ENCODE measurements at regions not wholly inside any gene's neighbourhood (a gene's known extent, or its start where the extent isn't known, plus 50 kb on each side); places are given as distances from the start of the nearest gene placed in this dataset.

GRCh38 chr3:162082516-162082915 lies 585.9 kb downstream of the OTOL1 start:
- no peaks in the 10 kb centered on the region for H3K27me3 ChIP-seq (ENCODE audit: low read depth)
- H3K9me3 ChIP-seq, result no peaks in the 10 kb centered on the region
- intact Hi-C loops (cut with DNase I), result no loop called here
- no peak overlapping the region for H3K4me3 ChIP-seq
- H3K36me3 ChIP-seq, result no peaks in the 10 kb centered on the region
- no peak overlapping the region for H3K27ac ChIP-seq
- DNase-seq (no peak), ATAC-seq (no peak)
- H3K4me1 ChIP-seq, result no peaks in the 10 kb centered on the region
- no peak for TF ChIP-seq CTCF (IDR thresholded peaks at IDR 0.05)

GRCh38 chr3:162087361-162087760 lies 590.8 kb downstream of the OTOL1 start:
- H3K4me1 ChIP-seq, result no peaks in the 10 kb centered on the region
- TF ChIP-seq CTCF (IDR thresholded peaks at IDR 0.05), result no peak
- H3K36me3 ChIP-seq, result no peaks in the 10 kb centered on the region
- intact Hi-C loops (cut with DNase I), result no loop called here
- H3K4me3 ChIP-seq, result no peak overlapping the region
- H3K27ac ChIP-seq, result no peak overlapping the region
- DNase-seq (no peak), ATAC-seq (no peak)
- no peaks in the 10 kb centered on the region for H3K27me3 ChIP-seq (ENCODE audit: low read depth)
- H3K9me3 ChIP-seq, result no peaks in the 10 kb centered on the region

- no peak for TF ChIP-seq CTCF (IDR thresholded peaks at IDR 0.05)
- intact Hi-C loops (cut with DNase I), result no loop called here
- no peaks in the 10 kb centered on the region for H3K36me3 ChIP-seq
- no peaks in the 10 kb centered on the region for H3K4me1 ChIP-seq
- ATAC-seq (no peak), DNase-seq (no peak)
- no peaks in the 10 kb centered on the region for H3K27me3 ChIP-seq (ENCODE audit: low read depth)
- H3K4me3 ChIP-seq, result no peak overlapping the region
- H3K27ac ChIP-seq, result no peak overlapping the region
- H3K9me3 ChIP-seq, result no peaks in the 10 kb centered on the region
Observed at GRCh38 chr3:162092751-162093150, 596.1 kb downstream of the OTOL1 start.

- Histone ChIP-seq H3K27me3 (ENCODE audit: low read depth) (no peaks in the 10 kb centered on the region), H3K9me3 (no peaks in the 10 kb centered on the region), H3K4me1 (no peaks in the 10 kb centered on the region), H3K27ac (no peak overlapping the region), H3K4me3 (no peak overlapping the region), H3K36me3 (no peaks in the 10 kb centered on the region)
- ATAC-seq (no peak), DNase-seq (no peak)
- intact Hi-C loops (cut with DNase I), result no loop called here
- TF ChIP-seq CTCF (IDR thresholded peaks at IDR 0.05), result no peak
Observed at GRCh38 chr3:162094301-162094700, 597.7 kb downstream of the OTOL1 start.

- Histone ChIP-seq H3K4me3 (no peak overlapping the region), H3K9me3 (no peaks in the 10 kb centered on the region), H3K27me3 (ENCODE audit: low read depth) (no peaks in the 10 kb centered on the region), H3K36me3 (no peaks in the 10 kb centered on the region), H3K4me1 (no peaks in the 10 kb centered on the region), H3K27ac (no peak overlapping the region)
- ATAC-seq, result no peak
- no peak for TF ChIP-seq CTCF (IDR thresholded peaks at IDR 0.05)
- DNase-seq, result no peak
- intact Hi-C loops (cut with DNase I), result no loop called here
Observed at GRCh38 chr3:162096874-162097273, 600.3 kb downstream of the OTOL1 start.

GRCh38 chr3:162103808-162104207 lies 607.2 kb downstream of the OTOL1 start:
- TF ChIP-seq CTCF (IDR thresholded peaks at IDR 0.05), result no peak
- H3K36me3 ChIP-seq, result no peaks in the 10 kb centered on the region
- H3K4me3 ChIP-seq, result no peak overlapping the region
- H3K4me1 ChIP-seq, result no peaks in the 10 kb centered on the region
- no peaks in the 10 kb centered on the region for H3K27me3 ChIP-seq (ENCODE audit: low read depth)
- H3K9me3 ChIP-seq, result no peaks in the 10 kb centered on the region
- DNase-seq (no peak), ATAC-seq (no peak)
- no peak overlapping the region for H3K27ac ChIP-seq
- intact Hi-C loops (cut with DNase I), result no loop called here
